ENCODE measurements at regions not wholly inside any gene's neighbourhood (a gene's known extent, or its start where the extent isn't known, plus 50 kb on each side); places are given as distances from the start of the nearest gene placed in this dataset.

DNA sequence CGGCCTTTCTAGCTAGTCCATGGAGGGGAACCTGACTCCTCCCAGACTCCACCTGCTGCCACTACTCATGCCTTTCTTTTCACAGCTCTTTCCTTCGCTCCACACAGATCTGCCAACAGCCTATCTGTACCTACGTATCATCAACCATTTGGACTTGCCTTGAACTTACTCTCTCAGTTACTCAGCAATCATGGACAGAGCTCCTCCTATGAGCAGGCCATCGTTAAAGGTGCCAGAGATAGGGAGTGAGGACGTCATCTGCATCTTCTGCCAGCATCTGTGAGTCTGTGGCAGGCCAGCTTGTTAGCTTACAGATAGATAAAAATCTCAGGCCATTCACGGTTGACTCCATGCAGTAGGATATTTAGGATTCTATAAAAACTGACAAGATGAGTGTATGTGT is 162.9 kb upstream of the ZBED5 start:
- no peak overlapping the region for H3K4me3 ChIP-seq (ENCODE audit: low read depth, low read length, poor library complexity, severe bottlenecking)
- no peaks in the 10 kb centered on the region for H3K4me1 ChIP-seq (ENCODE audit: insufficient read depth, low read length, poor library complexity, severe bottlenecking)
- H3K27me3 ChIP-seq (replicated peaks; ENCODE audit: insufficient read depth, low read depth, low read length, poor library complexity): no peaks in the 10 kb centered on the region
- intact Hi-C loops (cut with micrococcal nuclease; ENCODE audit: unreplicated experiment): loop anchor here (1.0 kb wide), 1 partner anchor 87 kb away; no protein-coding TSS in a partner anchor
- no peak for DNase-seq (ENCODE audit: low spot score)
- no peaks in the 10 kb centered on the region for H3K9me3 ChIP-seq (ENCODE audit: low read depth, low read length, poor library complexity, severe bottlenecking)
- CTCF ChIA-PET: interaction anchor here (1.3 to 2.0 kb wide), 2 partner anchors 87 to 228 kb away, joined by 5 to 12 read pairs; no protein-coding TSS in a partner anchor
- no peak overlapping the region for H3K27ac ChIP-seq (ENCODE audit: low read depth, low read length, poor library complexity, severe bottlenecking)
- POLR2A ChIA-PET (ENCODE audit: low non-redundant PET): no interaction called here
- no peak for TF ChIP-seq EZH2 (IDR thresholded peaks at IDR 0.05; ENCODE audit: borderline replicate concordance, low read depth, low read length, poor library complexity, severe bottlenecking)
- TF ChIP-seq, protein P1, sequence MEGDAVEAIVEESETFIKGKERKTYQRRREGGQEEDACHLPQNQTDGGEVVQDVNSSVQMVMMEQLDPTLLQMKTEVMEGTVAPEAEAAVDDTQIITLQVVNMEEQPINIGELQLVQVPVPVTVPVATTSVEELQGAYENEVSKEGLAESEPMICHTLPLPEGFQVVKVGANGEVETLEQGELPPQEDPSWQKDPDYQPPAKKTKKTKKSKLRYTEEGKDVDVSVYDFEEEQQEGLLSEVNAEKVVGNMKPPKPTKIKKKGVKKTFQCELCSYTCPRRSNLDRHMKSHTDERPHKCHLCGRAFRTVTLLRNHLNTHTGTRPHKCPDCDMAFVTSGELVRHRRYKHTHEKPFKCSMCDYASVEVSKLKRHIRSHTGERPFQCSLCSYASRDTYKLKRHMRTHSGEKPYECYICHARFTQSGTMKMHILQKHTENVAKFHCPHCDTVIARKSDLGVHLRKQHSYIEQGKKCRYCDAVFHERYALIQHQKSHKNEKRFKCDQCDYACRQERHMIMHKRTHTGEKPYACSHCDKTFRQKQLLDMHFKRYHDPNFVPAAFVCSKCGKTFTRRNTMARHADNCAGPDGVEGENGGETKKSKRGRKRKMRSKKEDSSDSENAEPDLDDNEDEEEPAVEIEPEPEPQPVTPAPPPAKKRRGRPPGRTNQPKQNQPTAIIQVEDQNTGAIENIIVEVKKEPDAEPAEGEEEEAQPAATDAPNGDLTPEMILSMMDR (conservative IDR thresholded peaks at IDR 0.05; ENCODE audit: low read depth, low read length): no peak
- no TSS peak for BruUV-seq (replicated peaks)
- H3K36me3 ChIP-seq (ENCODE audit: insufficient read depth, low read length, poor library complexity, severe bottlenecking): no peaks in the 10 kb centered on the region

DNA sequence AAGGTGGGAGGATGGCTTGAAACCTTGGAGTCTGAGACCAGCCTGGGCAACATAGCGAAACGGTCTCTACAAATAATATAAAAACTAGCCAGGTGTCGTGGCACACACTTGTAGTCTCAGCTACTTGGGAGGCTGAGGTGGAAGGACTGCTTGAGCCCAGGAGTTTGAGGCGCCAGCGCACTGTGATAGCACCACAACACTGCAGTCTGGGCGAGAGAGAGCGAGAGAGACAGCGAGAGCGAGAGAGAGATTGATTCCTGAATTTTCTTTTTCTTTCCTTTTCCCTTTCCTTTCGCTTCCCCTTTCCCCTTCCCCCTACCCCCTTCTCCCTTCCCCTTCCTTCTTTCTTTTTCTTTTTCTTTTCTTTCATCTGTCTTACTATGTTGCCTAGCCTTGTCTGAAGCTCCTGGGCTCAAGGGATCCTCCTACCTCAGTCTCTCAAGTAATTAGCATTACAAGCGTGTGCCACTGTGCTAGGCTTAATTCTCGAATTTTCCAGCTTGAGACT is 162.4 kb upstream of the ZBED5 start:
- H3K36me3 ChIP-seq (ENCODE audit: insufficient read depth, low read length, poor library complexity, severe bottlenecking): no peaks in the 10 kb centered on the region
- no peak for DNase-seq (ENCODE audit: low spot score)
- BruUV-seq (replicated peaks): no TSS peak
- no peak overlapping the region for H3K4me3 ChIP-seq (ENCODE audit: low read depth, low read length, poor library complexity, severe bottlenecking)
- POLR2A ChIA-PET (ENCODE audit: low non-redundant PET): no interaction called here
- H3K9me3 ChIP-seq (ENCODE audit: low read depth, low read length, poor library complexity, severe bottlenecking): no peaks in the 10 kb centered on the region
- peaks cover 1% of the 10 kb centered on the region for H3K27me3 ChIP-seq (replicated peaks; ENCODE audit: insufficient read depth, low read depth, low read length, poor library complexity)
- TF ChIP-seq, protein P1 (conservative IDR thresholded peaks at IDR 0.05; ENCODE audit: low read depth, low read length): no peak
- TF ChIP-seq EZH2 (IDR thresholded peaks at IDR 0.05; ENCODE audit: borderline replicate concordance, low read depth, low read length, poor library complexity, severe bottlenecking): no peak
- no peaks in the 10 kb centered on the region for H3K4me1 ChIP-seq (ENCODE audit: insufficient read depth, low read length, poor library complexity, severe bottlenecking)
- CTCF ChIA-PET: interaction anchor here (1.3 to 2.0 kb wide), 2 partner anchors 86 to 228 kb away, joined by 5 to 12 read pairs; no protein-coding TSS in a partner anchor
- H3K27ac ChIP-seq (ENCODE audit: low read depth, low read length, poor library complexity, severe bottlenecking): no peak overlapping the region
- intact Hi-C loops (cut with micrococcal nuclease; ENCODE audit: unreplicated experiment): no loop called here

DNA sequence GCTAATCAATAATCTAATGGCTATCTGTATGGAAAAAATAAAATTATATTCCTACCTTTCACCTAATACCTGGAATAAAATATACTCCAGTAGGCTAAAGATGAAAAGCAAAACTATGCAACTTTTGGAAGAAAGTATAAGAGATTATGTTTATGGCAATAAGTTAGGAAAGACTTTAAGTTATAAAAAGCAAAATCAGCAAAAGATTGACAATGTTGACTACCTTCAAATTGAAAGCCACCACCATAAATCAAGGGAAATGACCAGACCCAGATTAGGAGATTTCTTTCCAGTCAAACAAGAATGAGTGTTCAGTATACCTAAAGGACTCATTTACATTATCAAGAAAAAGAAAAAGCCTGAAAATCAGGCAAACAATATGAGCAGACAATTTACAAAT is 159.1 kb upstream of the ZBED5 start:
- POLR2A ChIA-PET (ENCODE audit: low non-redundant PET): no interaction called here
- no TSS peak for BruUV-seq (replicated peaks)
- H3K4me3 ChIP-seq (ENCODE audit: low read depth, low read length, poor library complexity, severe bottlenecking): no peak overlapping the region
- intact Hi-C loops (cut with micrococcal nuclease; ENCODE audit: unreplicated experiment): no loop called here
- no peak overlapping the region for H3K27ac ChIP-seq (ENCODE audit: low read depth, low read length, poor library complexity, severe bottlenecking)
- H3K9me3 ChIP-seq (ENCODE audit: low read depth, low read length, poor library complexity, severe bottlenecking): no peaks in the 10 kb centered on the region
- no peaks in the 10 kb centered on the region for H3K4me1 ChIP-seq (ENCODE audit: insufficient read depth, low read length, poor library complexity, severe bottlenecking)
- H3K27me3 ChIP-seq (replicated peaks; ENCODE audit: insufficient read depth, low read depth, low read length, poor library complexity): peaks cover 5% of the 10 kb centered on the region
- TF ChIP-seq, protein P1 (conservative IDR thresholded peaks at IDR 0.05; ENCODE audit: low read depth, low read length): no peak
- no peak for TF ChIP-seq EZH2 (IDR thresholded peaks at IDR 0.05; ENCODE audit: borderline replicate concordance, low read depth, low read length, poor library complexity, severe bottlenecking)
- CTCF ChIA-PET: no interaction called here
- DNase-seq (ENCODE audit: low spot score): no peak
- no peaks in the 10 kb centered on the region for H3K36me3 ChIP-seq (ENCODE audit: insufficient read depth, low read length, poor library complexity, severe bottlenecking)

Measured in A673 (cell line).